Mammary epithelial cell (primary cell): ENCODE measurements at regions not wholly inside any gene's neighbourhood (a gene's known extent, or its start where the extent isn't known, plus 50 kb on each side); places are given as distances from the start of the nearest gene placed in this dataset.

Experiments
- CTCF ChIP-seq, 2 donors: IDR thresholded peaks in 1 of 2; conservative IDR thresholded peaks in 1 of 2; 2 replicates each; pipeline ENCODE4 v1.5.1; 2011 to 2012; ENCODE audit warnings: inconsistent platforms in 2 of 2, low read length in 2 of 2, mild to moderate bottlenecking in 2 of 2, control low read depth in 1 of 2, low read depth in 1 of 2; ENCODE audit not compliant: insufficient read depth in 1 of 2; ENCODE audit errors: extremely low read depth in 1 of 2
- EZH2 ChIP-seq: IDR thresholded peaks from 2 replicates; pipeline ENCODE4 v1.6.1; 2012; ENCODE audit warnings: low read length, inconsistent platforms, borderline replicate concordance

GRCh38 chr2:64787019-64787365 is 133.3 kb upstream of the SERTAD2 start:
- TF ChIP-seq CTCF (conservative IDR thresholded peaks at IDR 0.05 in 1 of 2, IDR thresholded peaks at IDR 0.05 in 1 of 2; ENCODE audit: extremely low read depth in 1 of 2, insufficient read depth in 1 of 2, low read depth in 1 of 2, low read length in 2 of 2) = no peak
- no peak for TF ChIP-seq EZH2
